ENCODE measurements at regions not wholly inside any gene's neighbourhood (a gene's known extent, or its start where the extent isn't known, plus 50 kb on each side); places are given as distances from the start of the nearest gene placed in this dataset.
"Not testable (repeated sequence)": the region's sequence is repeated elsewhere in the genome, so short reads cannot be mapped to it uniquely, and the experiment has no call there.

- not testable (repeated sequence) for TF ChIP-seq CTCF (IDR thresholded peaks at IDR 0.05; ENCODE audit: insufficient read depth, low read depth, low read length); EZH2 (IDR thresholded peaks at IDR 0.05; ENCODE audit: insufficient read depth, low read length)
Observed at GRCh38 chr1:161447040-161447759, 58.1 kb upstream of the FCGR2A start.

All from astrocyte (in vitro differentiated cells and primary cell).